NB4 (cell line): ENCODE measurements at regions not wholly inside any gene's neighbourhood (a gene's known extent, or its start where the extent isn't known, plus 50 kb on each side); places are given as distances from the start of the nearest gene placed in this dataset.

Source experiments
- MYC ChIP-seq: IDR thresholded peaks from 2 replicates; pipeline ENCODE4 v1.6.1; 2011; ENCODE audit warnings: low read depth, low read length
- POLR2A ChIP-seq: IDR thresholded peaks from 2 replicates; pipeline ENCODE4 v1.6.1; 2011; ENCODE audit warnings: mild to moderate bottlenecking; ENCODE audit not compliant: insufficient read length; ENCODE audit errors: extremely low read depth
- TF ChIP-seq, protein P1 (sequence below): IDR thresholded peaks from one replicate; pipeline ENCODE4 v1.5.1; 2012; ENCODE audit warnings: low read depth, low read length
- TF ChIP-seq, protein P2 (sequence below): IDR thresholded peaks from 2 replicates; pipeline ENCODE4 v1.6.1; 2011; ENCODE audit warnings: low read depth, low read length

DNA sequence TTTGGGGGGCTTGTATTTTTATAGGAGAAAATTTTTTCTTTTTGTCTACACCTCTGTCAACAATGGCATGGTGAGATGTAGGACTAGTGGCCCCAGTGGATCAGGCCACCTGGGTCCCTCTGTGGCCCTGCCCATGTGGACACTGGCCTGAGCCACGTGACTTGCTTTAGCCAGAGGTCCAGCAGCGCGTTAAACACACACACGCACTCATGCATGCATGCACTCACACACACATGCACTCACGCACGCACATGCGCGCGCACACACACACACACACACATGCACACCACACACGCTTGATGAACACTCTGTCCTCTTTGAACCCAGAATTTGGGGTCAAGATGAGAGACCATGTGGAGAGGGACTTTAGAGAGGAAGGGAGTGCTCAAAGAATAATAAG is 59.4 kb upstream of the NUP50 start:
- TF ChIP-seq, protein P1, sequence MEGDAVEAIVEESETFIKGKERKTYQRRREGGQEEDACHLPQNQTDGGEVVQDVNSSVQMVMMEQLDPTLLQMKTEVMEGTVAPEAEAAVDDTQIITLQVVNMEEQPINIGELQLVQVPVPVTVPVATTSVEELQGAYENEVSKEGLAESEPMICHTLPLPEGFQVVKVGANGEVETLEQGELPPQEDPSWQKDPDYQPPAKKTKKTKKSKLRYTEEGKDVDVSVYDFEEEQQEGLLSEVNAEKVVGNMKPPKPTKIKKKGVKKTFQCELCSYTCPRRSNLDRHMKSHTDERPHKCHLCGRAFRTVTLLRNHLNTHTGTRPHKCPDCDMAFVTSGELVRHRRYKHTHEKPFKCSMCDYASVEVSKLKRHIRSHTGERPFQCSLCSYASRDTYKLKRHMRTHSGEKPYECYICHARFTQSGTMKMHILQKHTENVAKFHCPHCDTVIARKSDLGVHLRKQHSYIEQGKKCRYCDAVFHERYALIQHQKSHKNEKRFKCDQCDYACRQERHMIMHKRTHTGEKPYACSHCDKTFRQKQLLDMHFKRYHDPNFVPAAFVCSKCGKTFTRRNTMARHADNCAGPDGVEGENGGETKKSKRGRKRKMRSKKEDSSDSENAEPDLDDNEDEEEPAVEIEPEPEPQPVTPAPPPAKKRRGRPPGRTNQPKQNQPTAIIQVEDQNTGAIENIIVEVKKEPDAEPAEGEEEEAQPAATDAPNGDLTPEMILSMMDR = no peak
- TF ChIP-seq POLR2A = no peak
- TF ChIP-seq, protein P2, sequence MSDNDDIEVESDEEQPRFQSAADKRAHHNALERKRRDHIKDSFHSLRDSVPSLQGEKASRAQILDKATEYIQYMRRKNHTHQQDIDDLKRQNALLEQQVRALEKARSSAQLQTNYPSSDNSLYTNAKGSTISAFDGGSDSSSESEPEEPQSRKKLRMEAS = no peak
- no peak for TF ChIP-seq MYC
